NCI-H2196 treated with DMSO at 0.1 percent for 48 hours (cell line): ENCODE measurements at regions not wholly inside any gene's neighbourhood (a gene's known extent, or its start where the extent isn't known, plus 50 kb on each side); places are given as distances from the start of the nearest gene placed in this dataset.

Experiments
- DNase-seq: peaks from one replicate; lab custom pipeline; 2025; ENCODE audit not compliant: unreplicated experiment; lab: John Stamatoyannopoulos, UW

DNA sequence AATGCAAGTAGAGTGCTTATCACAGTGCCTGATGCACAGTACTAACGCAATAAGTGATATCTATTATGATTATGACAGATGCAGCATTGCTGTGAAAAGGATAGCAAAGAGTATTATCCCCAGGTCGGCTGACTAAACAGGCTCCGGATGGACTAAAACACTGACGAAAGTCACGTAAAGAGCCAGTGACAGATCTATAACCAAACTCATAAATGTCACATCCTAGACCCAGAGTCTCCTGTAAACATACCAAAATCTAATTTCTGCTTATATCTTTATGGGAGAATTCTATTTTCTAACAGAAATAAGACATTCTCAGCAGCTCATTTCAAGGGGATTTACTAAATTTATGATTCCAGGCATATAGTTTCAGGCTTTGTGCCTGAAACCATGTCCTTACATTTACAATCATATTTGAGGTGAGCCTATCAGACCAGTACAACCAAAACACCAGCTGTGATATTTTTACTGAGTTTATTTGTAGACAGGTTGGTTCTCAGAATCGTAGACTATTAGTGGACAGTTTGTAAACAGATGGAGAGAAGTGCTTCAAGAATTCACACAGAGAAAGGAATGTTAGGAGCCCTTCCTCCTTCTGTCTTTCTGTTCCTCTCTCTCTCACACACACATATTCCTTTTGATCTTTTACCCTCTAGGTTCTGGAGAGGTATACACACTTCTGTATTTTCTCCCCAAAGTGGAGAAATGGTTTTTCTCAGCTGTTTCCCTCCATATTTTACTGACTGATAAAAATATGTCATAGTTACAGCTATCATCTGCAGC lies 52.4 kb upstream of the WDR26 start:
- no peak for DNase-seq

- DNase-seq = no peak
These were observed 54.4 kb upstream of the WDR26 start for GRCh38 chr1:224488806-224489499.

- no peak for DNase-seq
These were observed 55.2 kb upstream of the WDR26 start for GRCh38 chr1:224489534-224490365.

GRCh38 chr1:224490549-224491537 lies 56.2 kb upstream of the WDR26 start:
- DNase-seq = no peak

DNA sequence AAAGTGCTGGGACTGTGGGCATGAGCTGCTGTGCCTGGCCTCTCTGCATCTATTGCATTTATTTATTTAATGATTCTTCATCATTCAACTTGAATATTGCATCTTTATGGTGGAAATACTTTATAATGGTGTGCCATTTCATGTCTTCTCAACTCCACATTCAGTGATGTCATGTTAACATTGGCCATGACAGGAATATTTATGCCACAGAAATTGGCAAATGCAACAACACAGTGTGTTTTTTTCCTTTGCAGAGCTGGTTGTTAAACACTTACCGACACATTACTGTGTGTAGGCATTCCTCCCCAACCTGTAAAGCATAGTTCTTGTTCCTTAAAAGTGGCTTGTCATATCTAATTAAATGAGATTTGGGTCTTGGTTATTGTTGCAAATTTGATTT lies 57.4 kb upstream of the WDR26 start:
- no peak for DNase-seq

DNA sequence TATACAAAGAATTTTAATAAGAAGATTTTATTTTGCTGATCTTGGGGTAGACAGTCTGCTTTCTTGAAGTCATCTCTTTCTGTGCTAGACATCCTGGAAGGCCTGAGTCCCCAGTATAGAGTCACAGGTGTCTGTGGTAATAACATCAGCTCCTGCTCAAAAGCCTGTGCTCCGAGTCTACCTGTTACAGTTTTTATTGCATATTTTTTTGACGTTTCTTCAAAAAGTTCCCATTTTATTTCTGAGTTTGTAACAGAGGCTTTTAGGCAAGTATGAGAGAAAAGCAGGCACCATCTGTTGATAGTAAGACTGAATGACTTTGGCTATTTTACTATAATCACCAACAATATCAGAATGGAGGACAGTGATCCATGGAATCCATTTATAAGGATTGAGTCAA lies 58.0 kb upstream of the WDR26 start:
- DNase-seq = no peak

DNA sequence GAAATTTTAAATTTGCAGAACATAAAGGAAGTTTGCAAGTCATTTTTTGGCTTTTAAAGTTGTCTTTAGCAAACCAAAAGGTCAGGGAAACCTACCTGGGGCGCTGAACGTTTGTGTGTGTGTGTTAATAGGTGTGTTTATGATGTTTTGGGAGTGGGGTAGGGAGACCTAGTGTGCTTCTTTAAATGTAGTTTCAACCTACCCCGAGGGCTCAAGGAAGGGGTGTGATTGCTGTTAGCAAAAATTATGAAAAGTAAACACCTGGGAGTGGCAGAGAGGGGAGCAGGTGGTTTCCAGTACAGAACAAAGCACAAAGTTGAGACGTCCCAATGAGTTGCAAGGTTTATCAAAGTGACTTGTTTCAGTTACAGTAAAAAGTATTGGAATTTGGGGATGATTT lies 58.7 kb upstream of the WDR26 start:
- no peak for DNase-seq

GRCh38 chr1:224494343-224494742 lies 59.7 kb upstream of the WDR26 start:
- DNase-seq = no peak

DNA sequence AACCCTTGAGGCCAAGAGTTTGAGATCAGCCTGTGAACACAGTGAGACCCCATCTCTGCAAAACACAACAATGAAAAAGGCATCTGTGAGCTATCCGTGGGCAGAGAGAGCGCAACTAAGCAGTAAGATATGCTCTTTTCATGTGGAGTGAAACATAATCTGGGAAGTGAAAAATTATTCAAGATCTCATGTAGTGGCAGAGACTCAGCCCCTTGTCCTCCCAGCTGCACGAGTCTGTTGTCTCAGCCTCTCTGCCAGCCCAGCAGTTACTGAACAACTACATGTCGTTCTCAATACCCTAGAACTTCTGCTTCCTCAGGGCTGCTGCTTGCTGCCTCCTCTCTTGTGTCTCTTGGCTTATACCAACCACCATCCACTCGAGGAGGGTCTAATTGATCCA lies 61.3 kb upstream of the WDR26 start:
- no peak for DNase-seq

GRCh38 chr1:224496826-224497225 lies 62.2 kb upstream of the WDR26 start:
- DNase-seq = no peak

DNA sequence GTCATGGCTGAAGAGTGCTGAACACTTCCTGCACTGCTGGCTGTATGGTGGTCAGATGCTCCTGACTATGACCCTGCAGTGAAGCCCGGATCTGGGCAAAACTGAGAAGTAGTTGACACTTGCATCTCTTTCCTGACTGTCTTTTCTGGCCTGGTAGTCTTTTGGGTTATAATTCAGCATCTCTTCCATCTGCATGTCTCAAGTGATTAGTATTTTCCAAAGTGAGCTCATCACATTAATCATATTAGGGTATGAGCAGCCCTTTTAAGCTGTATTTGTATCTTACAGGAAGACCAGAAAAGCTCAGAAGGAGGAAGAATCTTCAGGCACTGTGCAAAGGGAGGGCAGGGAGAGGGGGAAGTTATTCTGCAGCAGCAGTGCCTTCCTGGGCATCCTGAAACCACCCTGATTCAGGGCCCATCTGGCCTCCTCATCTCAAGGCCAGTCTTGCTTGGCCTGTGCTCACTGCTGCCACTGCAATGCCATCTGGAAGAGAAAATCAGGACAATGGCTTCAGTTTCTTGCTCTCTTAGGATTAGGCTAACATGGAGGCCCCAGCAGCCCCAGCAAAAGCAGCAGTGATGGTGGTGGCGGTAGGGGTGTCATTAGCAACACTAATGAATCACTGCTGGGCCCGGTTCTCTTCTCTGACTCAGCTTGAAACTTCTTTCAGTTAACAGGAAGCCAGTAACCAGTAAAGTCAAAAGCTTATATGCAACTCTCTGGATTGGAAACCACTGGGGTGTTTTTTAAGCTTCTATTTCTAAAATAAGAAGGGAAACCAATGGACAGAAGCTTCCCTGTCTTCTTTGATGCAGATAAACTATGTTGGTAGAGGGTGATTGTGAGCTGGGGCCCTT lies 63.3 kb upstream of the WDR26 start:
- no peak for DNase-seq

DNA sequence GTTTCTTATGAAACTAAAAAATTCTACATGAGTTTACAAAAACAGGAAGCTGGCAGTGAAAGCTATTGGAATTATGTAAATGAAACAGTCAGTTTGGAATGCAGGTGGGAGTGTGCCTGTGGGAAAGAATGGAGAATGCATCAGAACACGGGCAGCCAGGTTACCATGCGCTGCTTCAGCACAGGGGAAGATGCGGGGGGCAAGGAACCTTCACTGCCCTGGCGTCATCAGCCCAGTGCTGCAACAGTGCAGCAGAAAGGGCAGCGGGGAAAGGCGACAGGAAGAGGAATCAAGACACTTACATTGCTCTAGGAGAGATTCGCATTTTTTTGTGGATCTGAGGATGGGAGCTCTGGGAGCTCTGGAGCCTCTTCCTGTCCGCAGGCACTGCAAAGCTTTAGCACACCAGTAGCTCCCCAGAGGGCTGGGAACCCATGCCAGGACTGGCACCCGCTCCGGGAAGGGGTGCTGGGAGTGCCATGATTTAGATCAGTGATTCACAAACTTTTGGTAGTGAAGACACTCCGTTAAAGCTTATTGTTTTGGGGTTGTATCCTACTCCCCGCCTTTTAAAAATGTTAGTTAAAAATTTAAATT lies 64.1 kb upstream of the WDR26 start:
- no peak for DNase-seq

DNA sequence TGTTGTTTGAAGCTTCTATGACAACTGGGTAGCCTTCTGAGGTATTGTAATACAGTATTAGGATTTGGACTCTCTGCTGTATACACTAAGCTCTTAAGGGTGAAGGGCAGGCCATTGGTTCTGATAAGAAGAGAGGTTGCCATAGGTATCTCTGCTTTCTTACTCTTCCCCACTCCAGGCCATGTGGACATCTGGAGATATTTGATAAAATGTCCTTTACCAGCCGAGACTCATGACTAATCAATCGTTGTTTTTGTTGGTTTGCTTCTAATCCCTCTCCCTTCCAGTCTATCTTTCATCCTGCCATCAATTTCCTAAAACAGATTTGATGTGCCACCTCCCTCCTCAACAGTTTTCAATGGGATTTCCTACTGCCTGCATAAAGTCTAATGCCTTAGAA lies 64.6 kb upstream of the WDR26 start:
- DNase-seq = no peak

DNA sequence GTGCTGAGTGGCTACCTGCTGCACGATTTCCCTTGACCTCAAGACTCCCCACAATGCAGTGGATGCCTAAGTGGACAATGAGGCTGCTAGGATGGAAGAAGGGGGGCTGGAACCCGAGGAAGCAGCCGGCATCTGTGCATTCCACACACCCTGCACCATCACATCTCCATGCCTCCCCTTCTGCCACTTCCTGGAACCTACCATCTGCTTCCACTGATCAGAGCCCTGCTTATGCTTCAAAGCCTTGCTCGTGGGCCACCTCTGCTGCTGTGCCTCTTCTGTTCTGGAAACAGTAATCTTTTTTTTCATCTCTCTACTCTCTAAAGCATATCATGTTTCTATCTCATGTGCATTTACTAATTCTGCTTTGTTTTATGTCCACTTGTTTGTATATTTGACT lies 66.2 kb upstream of the WDR26 start:
- no peak for DNase-seq

DNA sequence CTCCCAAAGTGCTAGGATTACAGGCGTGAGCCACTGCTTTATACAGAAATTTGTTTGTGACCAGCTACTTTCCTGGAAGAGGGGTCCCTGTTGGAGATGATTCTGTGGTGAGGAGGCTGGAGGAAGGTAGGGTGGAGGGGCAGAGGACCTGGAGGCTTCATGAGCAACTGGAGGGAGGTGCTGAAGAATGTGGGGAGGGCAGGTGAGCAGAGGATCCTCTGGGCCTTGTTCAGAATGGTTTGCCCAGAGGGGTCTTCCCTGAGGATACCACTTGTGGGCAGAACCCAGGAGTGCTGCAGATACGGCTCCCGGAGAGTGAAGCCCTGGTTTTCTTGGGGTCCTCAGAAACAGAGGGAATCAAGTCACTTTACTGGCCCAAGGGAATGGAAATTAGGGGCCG lies 67.2 kb upstream of the WDR26 start:
- DNase-seq = no peak

- DNase-seq = no peak
These were observed 68.0 kb upstream of the WDR26 start for GRCh38 chr1:224502459-224503160.

GRCh38 chr1:224503161-224504118 lies 68.8 kb upstream of the WDR26 start:
- peak; percentile 88 for DNase-seq
